ENCODE measurements at regions not wholly inside any gene's neighbourhood (a gene's known extent, or its start where the extent isn't known, plus 50 kb on each side); places are given as distances from the start of the nearest gene placed in this dataset.

GRCh38 chr2:16578081-16578480, 87.6 kb downstream of the CYRIA start:
- TF ChIP-seq ZNF585B (tag by site-specific recombination; IDR thresholded peaks at IDR 0.05) (no peak), ZNF138 (tag by site-specific recombination; IDR thresholded peaks at IDR 0.05; ENCODE audit: borderline replicate concordance) (no peak), HOXC10 (CRISPR knock-in tag; IDR thresholded peaks at IDR 0.05) (no peak), ZNF600 (tag by site-specific recombination; IDR thresholded peaks at IDR 0.05) (no peak), ZNF544 (tag by site-specific recombination; IDR thresholded peaks at IDR 0.05) (no peak), TSHZ1 (tag by site-specific recombination; IDR thresholded peaks at IDR 0.05; ENCODE audit: borderline replicate concordance) (no peak)
- no peak overlapping the region for H3K4me3 ChIP-seq (ENCODE audit: low read depth, low read length)
- H3K4me1 ChIP-seq (ENCODE audit: control insufficient read depth, insufficient read depth, low read length), result no peaks in the 10 kb centered on the region
- H3K9me3 ChIP-seq (ENCODE audit: control insufficient read depth, insufficient read depth, low read depth, low read length), result no peaks in the 10 kb centered on the region; the same call in 1 of the 2 replicates
- ChIA-PET POLR2A (no interaction called here), CTCF (no interaction called here)
- H3K27ac ChIP-seq (ENCODE audit: extremely low read depth, low read depth, low read length), result no peak overlapping the region
- H3K36me3 ChIP-seq (ENCODE audit: control insufficient read depth in 2 of 2, insufficient read depth in 1 of 2, low read length in 2 of 2), result no peaks in the 10 kb centered on the region

- ChIA-PET CTCF (interaction anchor here (0.8 kb wide), 1 partner anchor 16 kb away, joined by 4 read pairs; no protein-coding TSS in a partner anchor), POLR2A (no interaction called here)
Observed at GRCh38 chr2:16570516-16570915, 95.1 kb downstream of the CYRIA start.

More at GRCh38 chr2:16570516-16570915, 95.1 kb downstream of the CYRIA start:
- TF ChIP-seq ZNF701 (tag by site-specific recombination; IDR thresholded peaks at IDR 0.05), result no peak
- TF ChIP-seq SCRT2 (tag by site-specific recombination; IDR thresholded peaks at IDR 0.05), result no peak
- no peak for TF ChIP-seq ZNF133 (tag by site-specific recombination; IDR thresholded peaks at IDR 0.05)
- no peak for TF ChIP-seq INSM2 (tag by site-specific recombination; IDR thresholded peaks at IDR 0.05)
- no peak for TF ChIP-seq ZNF221 (tag by site-specific recombination; IDR thresholded peaks at IDR 0.05; ENCODE audit: borderline replicate concordance)
- no peak for TF ChIP-seq ZNF76 (tag by site-specific recombination; IDR thresholded peaks at IDR 0.05; ENCODE audit: borderline replicate concordance, low read depth)
- TF ChIP-seq ZNF48 (tag by site-specific recombination; IDR thresholded peaks at IDR 0.05), result no peak
- no peak for TF ChIP-seq ZNF639 (tag by site-specific recombination; IDR thresholded peaks at IDR 0.05)
- TF ChIP-seq KLF7 (tag by site-specific recombination; IDR thresholded peaks at IDR 0.05; ENCODE audit: borderline replicate concordance), result no peak
- TF ChIP-seq ZNF132 (tag by site-specific recombination; IDR thresholded peaks at IDR 0.05; ENCODE audit: borderline replicate concordance), result no peak
- TF ChIP-seq REPIN1 (tag by site-specific recombination; IDR thresholded peaks at IDR 0.05; ENCODE audit: low read depth), result no peak
- TF ChIP-seq ZNF280C (tag by site-specific recombination; IDR thresholded peaks at IDR 0.05), result no peak
- TF ChIP-seq ZNF514 (tag by site-specific recombination; IDR thresholded peaks at IDR 0.05), result no peak
- no peak for TF ChIP-seq ZNF335 (tag by site-specific recombination; conservative IDR thresholded peaks at IDR 0.05)
- TF ChIP-seq GLIS2 (tag by site-specific recombination; IDR thresholded peaks at IDR 0.05), result no peak
- no peak for TF ChIP-seq ZNF747 (tag by site-specific recombination; IDR thresholded peaks at IDR 0.05)
- no peak for TF ChIP-seq YY1 (tag by site-specific recombination; IDR thresholded peaks at IDR 0.05)
- Histone ChIP-seq H3K36me3 (ENCODE audit: control insufficient read depth in 2 of 2, insufficient read depth in 1 of 2, low read length in 2 of 2) (peaks cover 0 to under 1% of the 10 kb centered on the region in 2 experiments; a peak in 1 of 3 replicates), H3K27ac (ENCODE audit: extremely low read depth, low read depth, low read length) (no peak overlapping the region), H3K4me1 (ENCODE audit: control insufficient read depth, insufficient read depth, low read length) (no peaks in the 10 kb centered on the region), H3K9me3 (ENCODE audit: control insufficient read depth, insufficient read depth, low read depth, low read length) (no peaks in the 10 kb centered on the region; the same call in 1 of the 2 replicates), H3K4me3 (ENCODE audit: low read depth, low read length) (no peak overlapping the region)
